ENCODE measurements at regions not wholly inside any gene's neighbourhood (a gene's known extent, or its start where the extent isn't known, plus 50 kb on each side); places are given as distances from the start of the nearest gene placed in this dataset.

- no peak for TF ChIP-seq CTCF (IDR thresholded peaks at IDR 0.05)
- no peak overlapping the region for H2AFZ ChIP-seq
- H3K4me2 ChIP-seq (ENCODE audit: low read length) = no peak overlapping the region
- no peaks in the 10 kb centered on the region for H3K9me3 ChIP-seq (ENCODE audit: control insufficient read depth, low read length)
- no peak overlapping the region for H3K27ac ChIP-seq
- H3K36me3 ChIP-seq (ENCODE audit: control insufficient read depth, insufficient read depth, low read length) = no peaks in the 10 kb centered on the region
- H3K27me3 ChIP-seq (ENCODE audit: control insufficient read depth, insufficient read depth, low read length) = no peaks in the 10 kb centered on the region
- no peaks in the 10 kb centered on the region for H3K79me2 ChIP-seq
- no peak overlapping the region for H3K4me3 ChIP-seq (ENCODE audit: low read depth, low read length)
- H3K9ac ChIP-seq = no peak overlapping the region
- H3K4me1 ChIP-seq = no peaks in the 10 kb centered on the region
Observed at GRCh38 chr3:64814351-64814750, 126.6 kb upstream of the ADAMTS9 start.

- H2AFZ ChIP-seq = no peak overlapping the region
- TF ChIP-seq CTCF (IDR thresholded peaks at IDR 0.05) = no peak
- H3K79me2 ChIP-seq = no peaks in the 10 kb centered on the region
- H3K4me3 ChIP-seq (ENCODE audit: low read depth, low read length) = no peak overlapping the region
- no peak overlapping the region for H3K27ac ChIP-seq
- no peak overlapping the region for H3K9ac ChIP-seq
- H3K4me2 ChIP-seq (ENCODE audit: low read length) = no peak overlapping the region
- H3K9me3 ChIP-seq (ENCODE audit: control insufficient read depth, low read length) = no peaks in the 10 kb centered on the region
- no peaks in the 10 kb centered on the region for H3K36me3 ChIP-seq (ENCODE audit: control insufficient read depth, insufficient read depth, low read length)
- H3K4me1 ChIP-seq = no peaks in the 10 kb centered on the region
- no peaks in the 10 kb centered on the region for H3K27me3 ChIP-seq (ENCODE audit: control insufficient read depth, insufficient read depth, low read length)
Observed at GRCh38 chr3:64813326-64813725, 125.5 kb upstream of the ADAMTS9 start.

GRCh38 chr3:64809086-64809485, 121.3 kb upstream of the ADAMTS9 start:
- no peak for TF ChIP-seq CTCF (IDR thresholded peaks at IDR 0.05)
- H3K4me1 ChIP-seq = no peaks in the 10 kb centered on the region

GRCh38 chr3:64808061-64808460, 120.3 kb upstream of the ADAMTS9 start:
- no peak overlapping the region for H3K4me3 ChIP-seq (ENCODE audit: low read depth, low read length)
- no peak overlapping the region for H2AFZ ChIP-seq
- no peak for TF ChIP-seq CTCF (IDR thresholded peaks at IDR 0.05)
- H3K4me1 ChIP-seq = no peaks in the 10 kb centered on the region
- no peak overlapping the region for H3K9ac ChIP-seq
- no peaks in the 10 kb centered on the region for H3K27me3 ChIP-seq (ENCODE audit: control insufficient read depth, insufficient read depth, low read length)
- H3K36me3 ChIP-seq (ENCODE audit: control insufficient read depth, insufficient read depth, low read length) = no peaks in the 10 kb centered on the region
- H3K4me2 ChIP-seq (ENCODE audit: low read length) = no peak overlapping the region
- H3K27ac ChIP-seq = no peak overlapping the region
- H3K79me2 ChIP-seq = no peaks in the 10 kb centered on the region
- H3K9me3 ChIP-seq (ENCODE audit: control insufficient read depth, low read length) = no peaks in the 10 kb centered on the region

More at GRCh38 chr3:64809086-64809485, 121.3 kb upstream of the ADAMTS9 start:
- H3K4me3 ChIP-seq (ENCODE audit: low read depth, low read length) = no peak overlapping the region
- H3K79me2 ChIP-seq = no peaks in the 10 kb centered on the region
- no peak overlapping the region for H3K27ac ChIP-seq
- H2AFZ ChIP-seq = no peak overlapping the region
- H3K9me3 ChIP-seq (ENCODE audit: control insufficient read depth, low read length) = no peaks in the 10 kb centered on the region
- no peak overlapping the region for H3K9ac ChIP-seq
- H3K27me3 ChIP-seq (ENCODE audit: control insufficient read depth, insufficient read depth, low read length) = no peaks in the 10 kb centered on the region
- H3K36me3 ChIP-seq (ENCODE audit: control insufficient read depth, insufficient read depth, low read length) = no peaks in the 10 kb centered on the region
- no peak overlapping the region for H3K4me2 ChIP-seq (ENCODE audit: low read length)

Data from parathyroid adenoma (tissue), 2 donors.